Kidney epithelial cell (primary cell): ENCODE measurements at regions not wholly inside any gene's neighbourhood (a gene's known extent, or its start where the extent isn't known, plus 50 kb on each side); places are given as distances from the start of the nearest gene placed in this dataset.
"Not testable (repeated sequence)": the region's sequence is repeated elsewhere in the genome, so short reads cannot be mapped to it uniquely, and the experiment has no call there.

ENCODE experiments used
- DNase-seq: peaks from one replicate; pipeline ENCODE4 v3.0.0-alpha.2; 2010; ENCODE audit warnings: low read depth
- H3K27me3 ChIP-seq: 2 replicates; pipeline ENCODE4 v1.6.0; 2011; ENCODE audit warnings: low read length; ENCODE audit not compliant: control insufficient read depth, insufficient read depth
- H3K36me3 ChIP-seq: 2 replicates; pipeline ENCODE4 v1.5.1; 2011; ENCODE audit warnings: low read length; ENCODE audit not compliant: control insufficient read depth, insufficient read depth
- H3K4me3 ChIP-seq: 2 replicates; pipeline ENCODE4 v1.5.1; 2011; ENCODE audit warnings: low read depth, mild to moderate bottlenecking, control low read depth, low read length
- CTCF ChIP-seq: IDR thresholded peaks from 2 replicates; pipeline ENCODE4 v1.5.1; 2011; ENCODE audit warnings: mild to moderate bottlenecking, moderate library complexity, low read length, control low read depth, inconsistent platforms; ENCODE audit not compliant: insufficient read depth, poor library complexity, severe bottlenecking

- Histone ChIP-seq H3K36me3 (no peaks in the 10 kb centered on the region), H3K27me3 (no peaks in the 10 kb centered on the region), H3K4me3 (no peak overlapping the region)
- no peak for DNase-seq
- TF ChIP-seq CTCF: no peak
These were observed 173.8 kb upstream of the CCL2 start for GRCh38 chr17:34081269-34081668.

GRCh38 chr17:34082404-34082803 is 172.7 kb upstream of the CCL2 start:
- no peaks in the 10 kb centered on the region for H3K36me3 ChIP-seq
- DNase-seq: no peak
- TF ChIP-seq CTCF: no peak

GRCh38 chr17:34089042-34089441 is 166.0 kb upstream of the CCL2 start:
- not testable (repeated sequence) for H3K27me3 ChIP-seq, DNase-seq, H3K36me3 ChIP-seq, H3K4me3 ChIP-seq

More at GRCh38 chr17:34082404-34082803, 172.7 kb upstream of the CCL2 start:
- Histone ChIP-seq H3K4me3 (no peak overlapping the region), H3K27me3 (no peaks in the 10 kb centered on the region)

GRCh38 chr17:34090593-34090992 is 164.5 kb upstream of the CCL2 start:
- no peak for TF ChIP-seq CTCF
- no peaks in the 10 kb centered on the region for H3K36me3 ChIP-seq
- H3K4me3 ChIP-seq: no peak overlapping the region
- H3K27me3 ChIP-seq: no peaks in the 10 kb centered on the region
- DNase-seq: no peak

- no peaks in the 10 kb centered on the region for H3K27me3 ChIP-seq
- H3K4me3 ChIP-seq: no peak overlapping the region
- no peak for DNase-seq
- no peaks in the 10 kb centered on the region for H3K36me3 ChIP-seq
- TF ChIP-seq CTCF: no peak
These were observed 163.1 kb upstream of the CCL2 start for GRCh38 chr17:34091975-34092374.

- no peak for TF ChIP-seq CTCF
- no peak for DNase-seq
- no peak overlapping the region for H3K4me3 ChIP-seq
- no peaks in the 10 kb centered on the region for H3K36me3 ChIP-seq
- no peaks in the 10 kb centered on the region for H3K27me3 ChIP-seq
These were observed 160.0 kb upstream of the CCL2 start for GRCh38 chr17:34095106-34095505.

- no peaks in the 10 kb centered on the region for H3K36me3 ChIP-seq
- TF ChIP-seq CTCF: no peak
- no peaks in the 10 kb centered on the region for H3K27me3 ChIP-seq
- H3K4me3 ChIP-seq: no peak overlapping the region
- no peak for DNase-seq
These were observed 156.4 kb upstream of the CCL2 start for GRCh38 chr17:34098699-34099098.
